Peyer's patch (tissue), 4 donors: ENCODE measurements at regions not wholly inside any gene's neighbourhood (a gene's known extent, or its start where the extent isn't known, plus 50 kb on each side); places are given as distances from the start of the nearest gene placed in this dataset.

Source experiments
- DNase-seq, 3 donors: peaks; one replicate each; pipeline ENCODE4 v3.0.0-alpha.2; 2017 to 2019
- H3K27ac ChIP-seq, 4 donors: fragments of 200-600 bp; sonication (generic); one replicate each; pipeline ENCODE4 v1.5.1; 2016 to 2019
- H3K27me3 ChIP-seq, 2 donors: fragments of 200-600 bp; sonication (generic); one replicate each; pipeline ENCODE4 v1.5.1; 2019
- H3K36me3 ChIP-seq, 3 donors: fragments of 200-600 bp; sonication (generic); one replicate each; pipeline ENCODE4 v1.5.1; 2016 to 2019
- H3K4me1 ChIP-seq, 4 donors: fragments of 200-600 bp; sonication (generic); one replicate each; pipeline ENCODE4 v1.5.1; 2016 to 2019
- H3K4me3 ChIP-seq, 4 donors: fragments of 200-600 bp; sonication (generic); 1 replicate in 3 of 4; 2 replicates in 1 of 4; pipeline ENCODE4 v1.5.1; 2016 to 2019; ENCODE audit warnings: mild to moderate bottlenecking in 1 of 4
- H3K9me3 ChIP-seq, 4 donors: fragments of 200-600 bp; sonication (generic); one replicate each; pipeline ENCODE4 v1.5.1; 2016 to 2019; ENCODE audit warnings: mild to moderate bottlenecking in 1 of 4
- POLR2A ChIP-seq, 2 donors: fragments of 450-650 bp; IDR thresholded peaks; one replicate each; pipeline ENCODE4 v1.5.1; 2017; ENCODE audit warnings: antibody characterized with exemption in 2 of 2, mild to moderate bottlenecking in 2 of 2, moderate library complexity in 2 of 2
- TF ChIP-seq, protein P1 (sequence below), 6 experiments: fragments of 450-650 bp in 4 of 6; fragments of 200-600 bp in 2 of 6; sonication (generic) in 1 of 6; IDR thresholded peaks; one replicate each; pipeline ENCODE4 v1.5.1; 2017 to 2019; ENCODE audit warnings: antibody characterized with exemption in 6 of 6, mild to moderate bottlenecking in 3 of 6, moderate library complexity in 1 of 6

DNA sequence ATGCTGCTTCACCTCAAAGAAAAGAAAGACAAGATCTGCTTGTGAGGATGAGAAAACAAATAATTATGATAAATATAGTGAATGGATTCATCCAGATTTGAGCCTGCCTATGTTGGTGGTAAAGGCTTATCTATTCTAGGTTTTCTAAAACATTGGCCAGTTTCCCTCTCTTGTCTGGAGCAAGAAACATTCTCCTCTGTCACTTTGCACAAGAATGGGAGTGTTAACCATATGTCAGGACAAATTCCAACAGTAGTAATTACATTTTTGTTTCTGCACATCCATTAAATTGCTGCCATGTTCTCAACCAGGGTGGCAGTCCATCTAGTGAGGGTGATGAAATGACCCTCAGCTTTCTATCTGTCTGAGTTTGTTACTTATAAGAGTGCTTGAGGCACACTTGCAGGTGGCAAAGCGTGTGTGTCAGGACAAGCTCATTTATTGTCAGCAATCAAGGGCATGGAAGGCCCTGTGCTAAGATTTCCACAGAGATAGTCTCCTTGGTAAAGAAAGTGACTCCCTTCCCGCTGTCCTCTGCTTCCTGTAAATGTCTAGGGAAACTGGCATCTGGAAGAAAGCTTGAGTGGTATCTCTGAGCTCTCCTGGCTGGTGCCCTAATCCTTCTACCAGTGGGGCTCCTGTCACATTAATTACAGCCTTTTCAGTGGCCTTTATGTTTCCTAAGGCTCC is 502.1 kb upstream of the FLRT2 start:
- no peak for DNase-seq
- Histone ChIP-seq H3K4me3 (no peak overlapping the region), H3K36me3 (no peaks in the 10 kb centered on the region), H3K27me3 (no peaks in the 10 kb centered on the region), H3K27ac (no peak overlapping the region), H3K9me3 (no peaks in the 10 kb centered on the region), H3K4me1 (no peaks in the 10 kb centered on the region)
- TF ChIP-seq, protein P1, sequence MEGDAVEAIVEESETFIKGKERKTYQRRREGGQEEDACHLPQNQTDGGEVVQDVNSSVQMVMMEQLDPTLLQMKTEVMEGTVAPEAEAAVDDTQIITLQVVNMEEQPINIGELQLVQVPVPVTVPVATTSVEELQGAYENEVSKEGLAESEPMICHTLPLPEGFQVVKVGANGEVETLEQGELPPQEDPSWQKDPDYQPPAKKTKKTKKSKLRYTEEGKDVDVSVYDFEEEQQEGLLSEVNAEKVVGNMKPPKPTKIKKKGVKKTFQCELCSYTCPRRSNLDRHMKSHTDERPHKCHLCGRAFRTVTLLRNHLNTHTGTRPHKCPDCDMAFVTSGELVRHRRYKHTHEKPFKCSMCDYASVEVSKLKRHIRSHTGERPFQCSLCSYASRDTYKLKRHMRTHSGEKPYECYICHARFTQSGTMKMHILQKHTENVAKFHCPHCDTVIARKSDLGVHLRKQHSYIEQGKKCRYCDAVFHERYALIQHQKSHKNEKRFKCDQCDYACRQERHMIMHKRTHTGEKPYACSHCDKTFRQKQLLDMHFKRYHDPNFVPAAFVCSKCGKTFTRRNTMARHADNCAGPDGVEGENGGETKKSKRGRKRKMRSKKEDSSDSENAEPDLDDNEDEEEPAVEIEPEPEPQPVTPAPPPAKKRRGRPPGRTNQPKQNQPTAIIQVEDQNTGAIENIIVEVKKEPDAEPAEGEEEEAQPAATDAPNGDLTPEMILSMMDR (IDR thresholded peaks at IDR 0.05) = no peak

DNA sequence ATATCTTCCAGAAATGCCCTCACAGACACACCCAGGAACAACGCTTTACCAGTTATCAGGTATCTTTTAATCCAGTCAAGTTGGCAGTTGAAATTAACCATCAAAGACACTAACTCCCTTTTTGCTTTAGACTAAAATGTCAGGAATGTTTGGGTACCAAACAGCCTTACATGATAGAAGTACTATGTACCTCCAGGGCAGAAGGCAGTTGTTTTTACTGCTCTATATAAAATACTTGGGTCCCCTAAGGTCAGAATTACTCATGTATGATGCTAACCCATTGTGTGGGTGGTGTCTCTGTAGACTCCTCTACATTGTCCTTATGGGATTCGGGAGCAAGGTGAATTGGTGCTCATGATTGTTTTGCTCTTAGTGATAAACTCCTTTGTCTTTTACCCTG is 492.5 kb upstream of the FLRT2 start:
- no peaks in the 10 kb centered on the region for H3K9me3 ChIP-seq
- no peaks in the 10 kb centered on the region for H3K27me3 ChIP-seq
- TF ChIP-seq, protein P1 (IDR thresholded peaks at IDR 0.05) = no peak
- TF ChIP-seq POLR2A (IDR thresholded peaks at IDR 0.05) = no peak
- no peaks in the 10 kb centered on the region for H3K4me1 ChIP-seq
- H3K27ac ChIP-seq = no peak overlapping the region
- H3K36me3 ChIP-seq = no peaks in the 10 kb centered on the region
- no peak for DNase-seq
- no peak overlapping the region for H3K4me3 ChIP-seq

DNA sequence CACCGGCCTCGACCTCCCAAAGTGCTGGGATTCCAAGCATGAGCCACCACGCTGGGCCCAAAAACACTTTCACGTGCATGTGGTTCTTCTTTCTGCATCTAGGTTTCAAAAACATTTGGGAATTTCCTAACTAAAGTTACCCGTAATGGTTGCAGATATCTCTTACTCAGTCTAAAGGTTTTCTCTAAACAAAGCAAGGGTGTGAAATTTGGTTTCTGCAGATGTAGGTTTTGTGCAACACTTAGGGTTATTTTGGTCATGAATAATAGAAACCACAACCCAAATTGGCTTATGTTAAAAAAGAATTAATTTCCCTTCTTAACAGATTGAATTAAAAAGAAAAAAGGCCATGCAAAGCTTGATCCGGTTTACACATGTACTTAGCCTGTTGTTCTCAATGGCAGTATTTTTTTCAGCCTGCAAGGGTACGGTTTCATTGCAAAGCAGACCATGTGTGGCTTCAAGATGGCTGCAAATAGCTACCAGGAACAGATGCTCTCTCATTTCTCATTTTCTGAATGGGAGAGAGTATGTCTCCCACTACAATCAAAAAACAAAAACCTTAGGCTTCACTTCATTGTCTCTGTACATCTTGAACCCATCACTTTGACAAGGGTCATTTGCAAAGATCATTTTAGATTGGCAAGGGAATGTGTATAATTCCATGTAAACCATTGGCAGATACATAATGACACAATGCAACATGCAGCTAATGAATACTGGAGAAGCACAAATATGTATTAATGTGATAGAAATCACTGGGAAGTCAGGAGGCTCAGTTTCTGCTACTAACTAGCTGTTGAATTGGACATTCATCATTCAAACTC is 491.2 kb upstream of the FLRT2 start:
- H3K9me3 ChIP-seq = no peaks in the 10 kb centered on the region
- H3K27ac ChIP-seq = no peak overlapping the region
- DNase-seq = no peak
- no peaks in the 10 kb centered on the region for H3K27me3 ChIP-seq
- TF ChIP-seq POLR2A (IDR thresholded peaks at IDR 0.05) = no peak
- TF ChIP-seq, protein P1 (IDR thresholded peaks at IDR 0.05) = no peak
- H3K4me3 ChIP-seq = no peak overlapping the region
- H3K4me1 ChIP-seq = no peaks in the 10 kb centered on the region
- no peaks in the 10 kb centered on the region for H3K36me3 ChIP-seq

DNA sequence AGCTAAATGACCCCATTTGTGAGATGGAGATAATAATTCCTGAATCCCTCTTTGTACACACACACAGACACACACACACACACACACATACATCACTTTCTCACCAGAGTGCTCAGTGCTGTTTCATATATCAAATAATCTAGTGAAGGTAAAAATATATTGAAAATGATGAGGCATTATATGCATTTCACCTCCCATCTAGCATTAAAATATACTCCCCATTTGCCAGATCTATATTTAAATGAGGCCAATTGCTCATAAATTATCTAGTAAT is 490.7 kb upstream of the FLRT2 start:
- Histone ChIP-seq H3K4me1 (no peaks in the 10 kb centered on the region), H3K27ac (no peak overlapping the region), H3K27me3 (no peaks in the 10 kb centered on the region), H3K4me3 (no peak overlapping the region), H3K9me3 (no peaks in the 10 kb centered on the region), H3K36me3 (no peaks in the 10 kb centered on the region)
- TF ChIP-seq, protein P1 (IDR thresholded peaks at IDR 0.05) = no peak
- no peak for TF ChIP-seq POLR2A (IDR thresholded peaks at IDR 0.05)
- no peak for DNase-seq

DNA sequence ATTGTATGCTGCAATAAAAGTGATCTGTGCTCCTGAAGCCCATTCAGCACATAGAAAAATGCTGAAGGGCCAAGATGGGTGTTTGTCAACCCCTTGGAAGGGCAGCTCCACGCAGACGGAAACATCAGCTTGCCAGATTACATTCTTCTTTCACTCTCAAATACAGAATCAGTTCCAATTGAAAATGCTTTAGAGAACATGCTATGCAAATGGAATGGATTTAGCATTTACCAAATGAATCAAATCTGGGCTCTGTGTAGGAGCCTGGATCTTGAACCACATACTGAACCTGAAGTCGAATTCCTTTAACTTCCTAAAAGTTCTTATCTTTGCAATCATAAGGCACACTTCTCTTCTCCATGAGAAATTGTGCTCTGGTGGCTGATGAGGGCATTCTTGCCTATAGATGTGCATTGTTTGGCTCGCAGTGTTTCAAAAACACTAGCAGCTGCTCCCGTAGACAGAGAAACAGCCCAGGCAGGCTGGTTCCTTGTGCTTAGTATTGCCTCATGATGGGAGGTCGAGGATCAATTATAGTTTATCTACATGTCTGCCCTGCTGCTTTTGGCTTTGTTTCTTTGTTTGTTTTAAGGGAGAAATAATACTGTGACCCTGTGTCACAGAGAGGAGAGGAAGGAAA is 489.8 kb upstream of the FLRT2 start:
- Histone ChIP-seq H3K4me3 (no peak overlapping the region), H3K9me3 (no peaks in the 10 kb centered on the region), H3K27me3 (no peaks in the 10 kb centered on the region), H3K27ac (no peak overlapping the region), H3K4me1 (no peaks in the 10 kb centered on the region), H3K36me3 (no peaks in the 10 kb centered on the region)
- no peak for DNase-seq
- no peak for TF ChIP-seq POLR2A (IDR thresholded peaks at IDR 0.05)
- TF ChIP-seq, protein P1 (IDR thresholded peaks at IDR 0.05) = no peak
